ENCODE measurements at regions not wholly inside any gene's neighbourhood (a gene's known extent, or its start where the extent isn't known, plus 50 kb on each side); places are given as distances from the start of the nearest gene placed in this dataset.

DNA sequence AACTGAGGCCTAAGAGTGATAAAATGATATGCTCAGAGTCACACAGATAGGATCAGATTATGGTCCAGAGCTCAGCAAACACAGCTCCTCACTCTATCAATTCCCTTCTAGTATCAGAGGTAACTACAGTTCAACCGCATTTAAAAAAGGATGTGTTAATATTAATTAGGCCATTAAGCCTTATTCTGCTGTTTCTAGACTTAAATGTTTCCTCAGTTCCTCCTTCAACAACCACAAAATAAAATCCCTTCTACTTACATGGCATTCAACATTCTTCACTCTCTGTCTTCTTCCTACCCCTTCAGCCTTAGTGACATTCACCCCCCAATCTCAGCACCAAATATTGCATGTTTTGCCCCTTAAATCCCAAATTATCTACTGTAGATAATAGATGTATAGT is 254.9 kb downstream of the PLPP3 start:
- H2BK5ac ChIP-seq (ENCODE audit: low read depth, low read length, poor library complexity, severe bottlenecking): no peak overlapping the region
- no peaks in the 10 kb centered on the region for H3K9me3 ChIP-seq (ENCODE audit: control insufficient read depth, low read length)
- H2BK15ac ChIP-seq (ENCODE audit: low read depth, poor library complexity, severe bottlenecking): no peak overlapping the region
- H3K79me1 ChIP-seq (replicated peaks; ENCODE audit: low read length, poor library complexity, severe bottlenecking): no peaks in the 10 kb centered on the region
- H2AK5ac ChIP-seq (ENCODE audit: low read length, severe bottlenecking): no peak overlapping the region
- H2AFZ ChIP-seq (ENCODE audit: low read depth, low read length): no peak overlapping the region
- WGBS: 100% methylated on average over 1 of the region's 1 CpG
- no peak overlapping the region for H3K4me2 ChIP-seq (ENCODE audit: low read length, poor library complexity, severe bottlenecking)
- H3K18ac ChIP-seq (ENCODE audit: low read depth in 1 of 2, low read length in 2 of 2): no peak overlapping the region
- no peak overlapping the region for H3K23ac ChIP-seq (ENCODE audit: low read length in 2 of 2)
- no peak overlapping the region for H4K8ac ChIP-seq (ENCODE audit: low read length)
- no peaks in the 10 kb centered on the region for H3K27me3 ChIP-seq (ENCODE audit: control insufficient read depth in 1 of 2, insufficient read depth in 1 of 2, low read length in 2 of 2)
- H2BK12ac ChIP-seq (ENCODE audit: low read length in 2 of 2): no peak overlapping the region
- H3K27ac ChIP-seq (ENCODE audit: low read length, poor library complexity, severe bottlenecking): no peak overlapping the region
- H3K4me3 ChIP-seq (ENCODE audit: insufficient read depth in 1 of 2, low read depth in 1 of 2, low read length in 2 of 2): no peak overlapping the region
- no peak overlapping the region for H2BK120ac ChIP-seq (ENCODE audit: low read depth, low read length)
- H3K36me3 ChIP-seq (ENCODE audit: control insufficient read depth in 1 of 2, insufficient read depth in 2 of 2, low read depth in 1 of 2, low read length in 2 of 2): no peaks in the 10 kb centered on the region
- no peak for DNase-seq
- no peak overlapping the region for H3K4ac ChIP-seq (ENCODE audit: low read depth in 1 of 2, low read length in 2 of 2)
- no peak overlapping the region for H3K14ac ChIP-seq (ENCODE audit: low read length in 2 of 2)
- H3K9ac ChIP-seq (ENCODE audit: low read length): no peak overlapping the region
- peaks cover 8% of the 10 kb centered on the region for H3K4me1 ChIP-seq (ENCODE audit: control insufficient read depth, insufficient read depth, low read depth, low read length)
- no peak overlapping the region for H4K91ac ChIP-seq (ENCODE audit: low read length)

DNA sequence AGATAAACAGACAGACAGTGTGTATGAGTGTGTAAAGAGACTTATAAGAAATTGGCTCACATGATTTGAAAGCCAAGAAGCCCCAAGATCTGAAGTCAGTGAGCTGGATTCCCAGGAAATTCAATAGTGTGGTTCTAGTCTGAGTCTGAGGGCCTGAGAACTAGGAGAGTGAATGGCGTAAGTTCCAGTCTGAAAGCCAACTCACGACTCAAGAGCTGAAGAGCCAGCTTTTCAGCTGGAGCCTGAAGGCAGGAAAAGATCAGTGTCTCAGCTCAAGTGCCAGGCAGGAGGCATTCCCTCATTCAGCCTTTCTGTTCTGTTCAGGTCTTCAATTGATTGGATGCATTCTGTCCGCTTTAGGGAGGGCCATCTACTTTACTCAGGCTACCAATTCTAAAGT is 257.2 kb downstream of the PLPP3 start:
- Histone ChIP-seq H4K8ac (ENCODE audit: low read length) (no peak overlapping the region), H3K27me3 (ENCODE audit: control insufficient read depth in 1 of 2, insufficient read depth in 1 of 2, low read length in 2 of 2) (no peaks in the 10 kb centered on the region), H3K4ac (ENCODE audit: low read depth in 1 of 2, low read length in 2 of 2) (no peak overlapping the region), H3K36me3 (ENCODE audit: control insufficient read depth in 1 of 2, insufficient read depth in 2 of 2, low read depth in 1 of 2, low read length in 2 of 2) (no peaks in the 10 kb centered on the region), H2BK12ac (ENCODE audit: low read length in 2 of 2) (no peak overlapping the region), H3K4me2 (ENCODE audit: low read length, poor library complexity, severe bottlenecking) (no peak overlapping the region), H3K79me1 (replicated peaks; ENCODE audit: low read length, poor library complexity, severe bottlenecking) (no peaks in the 10 kb centered on the region), H3K18ac (ENCODE audit: low read depth in 1 of 2, low read length in 2 of 2) (no peak overlapping the region), H3K23ac (ENCODE audit: low read length in 2 of 2) (no peak overlapping the region), H2BK5ac (ENCODE audit: low read depth, low read length, poor library complexity, severe bottlenecking) (no peak overlapping the region), H3K14ac (ENCODE audit: low read length in 2 of 2) (no peak overlapping the region), H2AK5ac (ENCODE audit: low read length, severe bottlenecking) (no peak overlapping the region), H3K27ac (ENCODE audit: low read length, poor library complexity, severe bottlenecking) (no peak overlapping the region), H2BK120ac (ENCODE audit: low read depth, low read length) (no peak overlapping the region), H3K9ac (ENCODE audit: low read length) (no peak overlapping the region), H4K91ac (ENCODE audit: low read length) (no peak overlapping the region), H3K9me3 (ENCODE audit: control insufficient read depth, low read length) (no peaks in the 10 kb centered on the region), H2BK15ac (ENCODE audit: low read depth, poor library complexity, severe bottlenecking) (no peak overlapping the region), H3K4me1 (ENCODE audit: control insufficient read depth, insufficient read depth, low read depth, low read length) (peaks cover 6% of the 10 kb centered on the region), H2AFZ (ENCODE audit: low read depth, low read length) (no peak overlapping the region), H3K4me3 (ENCODE audit: insufficient read depth in 1 of 2, low read depth in 1 of 2, low read length in 2 of 2) (no peak overlapping the region)
- 79% methylated on average over 3 of the region's 3 CpGs for WGBS
- no peak for DNase-seq

DNA sequence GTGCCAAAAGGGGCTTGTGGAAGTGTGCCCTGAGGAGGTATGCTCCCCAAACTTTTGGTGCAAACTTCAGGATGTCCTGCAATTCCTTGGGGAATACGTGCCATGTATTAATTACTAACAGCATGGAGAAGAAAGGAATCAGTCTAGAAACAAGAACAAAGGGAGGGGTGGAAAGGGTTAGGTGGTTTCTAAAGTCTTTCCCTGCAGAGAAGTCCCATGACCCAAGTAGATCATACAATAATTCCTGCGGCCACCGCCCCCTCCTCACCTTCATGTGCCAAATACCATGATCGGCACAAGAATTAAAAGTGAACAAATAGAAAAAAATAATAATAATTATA is 258.2 kb downstream of the PLPP3 start:
- Histone ChIP-seq H3K27ac (ENCODE audit: low read length, poor library complexity, severe bottlenecking) (no peak overlapping the region), H3K4me2 (ENCODE audit: low read length, poor library complexity, severe bottlenecking) (no peak overlapping the region), H3K27me3 (ENCODE audit: control insufficient read depth in 1 of 2, insufficient read depth in 1 of 2, low read length in 2 of 2) (no peaks in the 10 kb centered on the region), H3K9me3 (ENCODE audit: control insufficient read depth, low read length) (no peaks in the 10 kb centered on the region), H3K14ac (ENCODE audit: low read length in 2 of 2) (no peak overlapping the region), H3K23ac (ENCODE audit: low read length in 2 of 2) (no peak overlapping the region), H3K18ac (ENCODE audit: low read depth in 1 of 2, low read length in 2 of 2) (no peak overlapping the region), H3K9ac (ENCODE audit: low read length) (no peak overlapping the region), H3K4me1 (ENCODE audit: control insufficient read depth, insufficient read depth, low read depth, low read length) (peaks cover 4% of the 10 kb centered on the region), H2AFZ (ENCODE audit: low read depth, low read length) (no peak overlapping the region), H4K8ac (ENCODE audit: low read length) (no peak overlapping the region), H3K4me3 (ENCODE audit: insufficient read depth in 1 of 2, low read depth in 1 of 2, low read length in 2 of 2) (peak overlapping the region in 1 of 2 experiments; percentile 21), H4K91ac (ENCODE audit: low read length) (no peak overlapping the region), H2BK5ac (ENCODE audit: low read depth, low read length, poor library complexity, severe bottlenecking) (no peak overlapping the region), H2BK120ac (ENCODE audit: low read depth, low read length) (no peak overlapping the region), H2BK15ac (ENCODE audit: low read depth, poor library complexity, severe bottlenecking) (no peak overlapping the region), H3K79me1 (replicated peaks; ENCODE audit: low read length, poor library complexity, severe bottlenecking) (no peaks in the 10 kb centered on the region), H2BK12ac (ENCODE audit: low read length in 2 of 2) (no peak overlapping the region), H3K36me3 (ENCODE audit: control insufficient read depth in 1 of 2, insufficient read depth in 2 of 2, low read depth in 1 of 2, low read length in 2 of 2) (no peaks in the 10 kb centered on the region), H2AK5ac (ENCODE audit: low read length, severe bottlenecking) (no peak overlapping the region), H3K4ac (ENCODE audit: low read depth in 1 of 2, low read length in 2 of 2) (no peak overlapping the region)
- no peak for DNase-seq
- 100% methylated on average over 1 of the region's 4 CpGs for WGBS

DNA sequence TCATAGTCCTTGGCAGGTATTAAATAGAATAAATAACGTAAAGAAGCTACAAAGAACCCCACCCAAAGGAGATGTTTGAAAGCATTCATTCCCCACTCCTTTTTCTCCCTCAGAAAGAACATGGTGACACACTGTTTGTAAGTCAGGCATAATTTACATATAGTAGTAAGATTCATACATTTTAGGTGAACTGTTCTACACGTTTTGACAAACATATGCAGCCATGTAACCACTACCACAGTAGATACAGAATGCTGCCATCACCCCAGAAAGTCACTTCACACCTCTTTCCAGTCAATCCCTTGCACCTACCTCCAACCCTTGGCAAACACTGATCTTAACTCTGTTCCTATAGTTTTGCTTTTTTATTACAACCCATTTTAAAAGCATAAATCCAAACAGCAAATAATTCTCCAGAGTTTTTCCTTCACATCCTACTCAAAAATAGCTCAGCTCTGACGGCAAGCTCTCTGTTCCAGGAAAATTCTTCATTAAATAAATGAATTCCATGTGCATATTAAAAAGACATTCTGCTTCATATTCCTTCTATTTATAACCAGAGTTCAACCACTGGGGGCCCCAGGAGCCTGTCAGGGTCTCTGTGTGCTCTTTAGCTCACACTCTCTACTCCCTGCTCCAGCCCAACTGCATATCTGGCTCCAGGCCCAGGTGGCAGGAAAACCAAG is 258.8 kb downstream of the PLPP3 start:
- Histone ChIP-seq H3K18ac (ENCODE audit: low read depth in 1 of 2, low read length in 2 of 2) (no peak overlapping the region), H3K9me3 (ENCODE audit: control insufficient read depth, low read length) (no peaks in the 10 kb centered on the region), H2AK5ac (ENCODE audit: low read length, severe bottlenecking) (no peak overlapping the region), H3K36me3 (ENCODE audit: control insufficient read depth in 1 of 2, insufficient read depth in 2 of 2, low read depth in 1 of 2, low read length in 2 of 2) (no peaks in the 10 kb centered on the region), H3K27ac (ENCODE audit: low read length, poor library complexity, severe bottlenecking) (no peak overlapping the region), H3K79me1 (replicated peaks; ENCODE audit: low read length, poor library complexity, severe bottlenecking) (no peaks in the 10 kb centered on the region), H2BK120ac (ENCODE audit: low read depth, low read length) (no peak overlapping the region), H3K9ac (ENCODE audit: low read length) (peak overlapping the region; percentile 10), H3K4ac (ENCODE audit: low read depth in 1 of 2, low read length in 2 of 2) (no peak overlapping the region), H2BK12ac (ENCODE audit: low read length in 2 of 2) (no peak overlapping the region), H3K4me3 (ENCODE audit: insufficient read depth in 1 of 2, low read depth in 1 of 2, low read length in 2 of 2) (peak overlapping the region in 1 of 2 experiments; percentile 21), H3K27me3 (ENCODE audit: control insufficient read depth in 1 of 2, insufficient read depth in 1 of 2, low read length in 2 of 2) (no peaks in the 10 kb centered on the region), H3K4me1 (ENCODE audit: control insufficient read depth, insufficient read depth, low read depth, low read length) (peaks cover 4% of the 10 kb centered on the region), H2AFZ (ENCODE audit: low read depth, low read length) (no peak overlapping the region), H2BK15ac (ENCODE audit: low read depth, poor library complexity, severe bottlenecking) (no peak overlapping the region), H4K8ac (ENCODE audit: low read length) (no peak overlapping the region), H3K4me2 (ENCODE audit: low read length, poor library complexity, severe bottlenecking) (no peak overlapping the region), H4K91ac (ENCODE audit: low read length) (no peak overlapping the region), H3K23ac (ENCODE audit: low read length in 2 of 2) (no peak overlapping the region), H2BK5ac (ENCODE audit: low read depth, low read length, poor library complexity, severe bottlenecking) (no peak overlapping the region), H3K14ac (ENCODE audit: low read length in 2 of 2) (no peak overlapping the region)
- WGBS: 87% methylated on average over 2 of the region's 3 CpGs
- DNase-seq: no peak
